HEK293T (cell line): ENCODE measurements at regions not wholly inside any gene's neighbourhood (a gene's known extent, or its start where the extent isn't known, plus 50 kb on each side); places are given as distances from the start of the nearest gene placed in this dataset.
"Not testable (repeated sequence)": the region's sequence is repeated elsewhere in the genome, so short reads cannot be mapped to it uniquely, and the experiment has no call there.

Experiments used
- CTCF ChIA-PET: fragments of 350-600 bp; formaldehyde crosslinking; extraction: SDS; loops from one replicate; lab custom pipeline; 2021; ENCODE audit warnings: antibody characterized with exemption, inconsistent platforms; lab: Yijun Ruan, JAX
- POLR2A ChIA-PET: fragments of 350-600 bp; formaldehyde crosslinking; extraction: SDS; loops from one replicate; lab custom pipeline; 2020; ENCODE audit warnings: antibody characterized with exemption, inconsistent platforms; lab: Yijun Ruan, JAX
- DNase-seq: peaks from one replicate; pipeline ENCODE4 v3.0.0; 2012; ENCODE audit warnings: mixed read lengths; ENCODE audit errors: extremely low spot score
- ARNT ChIP-seq: fragments of 450-650 bp; IDR thresholded peaks from 2 replicates; pipeline ENCODE4 v1.6.1; 2017; ENCODE audit warnings: mild to moderate bottlenecking
- BHLHE40 ChIP-seq: fragments of 450-650 bp; IDR thresholded peaks from 2 replicates; pipeline ENCODE4 v1.6.1; 2016; ENCODE audit warnings: mild to moderate bottlenecking, moderate library complexity, borderline replicate concordance
- CTBP1 ChIP-seq: fragments of 450-650 bp; IDR thresholded peaks from 2 replicates; pipeline ENCODE4 v1.6.1; 2016; ENCODE audit warnings: borderline replicate concordance
- ELF4 ChIP-seq: fragments of 450-650 bp; IDR thresholded peaks from 2 replicates; pipeline ENCODE4 v1.6.1; 2017; ENCODE audit warnings: antibody characterized with exemption
- FOXA1 ChIP-seq: fragments of 450-650 bp; IDR thresholded peaks from 2 replicates; pipeline ENCODE4 v1.6.1; 2016; ENCODE audit warnings: mild to moderate bottlenecking
- FOXK2 ChIP-seq: fragments of 450-650 bp; IDR thresholded peaks from 2 replicates; pipeline ENCODE4 v1.6.1; 2016; ENCODE audit warnings: mild to moderate bottlenecking
- FOXM1 ChIP-seq: fragments of 450-650 bp; IDR thresholded peaks from 2 replicates; pipeline ENCODE4 v1.6.1; 2017; ENCODE audit warnings: mild to moderate bottlenecking, borderline replicate concordance
- HDGF ChIP-seq: fragments of 450-650 bp; IDR thresholded peaks from 2 replicates; pipeline ENCODE4 v1.6.1; 2017; ENCODE audit warnings: antibody characterized with exemption, borderline replicate concordance
- L3MBTL2 ChIP-seq: fragments of 450-650 bp; conservative IDR thresholded peaks from 2 replicates; pipeline ENCODE4 v1.6.1; 2016; ENCODE audit warnings: mild to moderate bottlenecking
- LEF1 ChIP-seq: fragments of 450-650 bp; IDR thresholded peaks from 2 replicates; pipeline ENCODE4 v1.6.1; 2017; ENCODE audit warnings: mild to moderate bottlenecking, borderline replicate concordance
- NFRKB ChIP-seq: fragments of 450-650 bp; IDR thresholded peaks from 2 replicates; pipeline ENCODE4 v1.6.1; 2016; ENCODE audit warnings: mild to moderate bottlenecking, moderate library complexity
- PKNOX1 ChIP-seq: fragments of 450-650 bp; IDR thresholded peaks from 2 replicates; pipeline ENCODE4 v1.6.1; 2016
- SP1 ChIP-seq: fragments of 450-650 bp; IDR thresholded peaks from 2 replicates; pipeline ENCODE4 v1.6.1; 2017
- SUZ12 ChIP-seq: fragments of 450-650 bp; IDR thresholded peaks from 2 replicates; pipeline ENCODE4 v1.6.1; 2016; ENCODE audit warnings: mild to moderate bottlenecking
- TARDBP ChIP-seq: fragments of 450-650 bp; IDR thresholded peaks from 2 replicates; pipeline ENCODE4 v1.6.1; 2016
- ZNF384 ChIP-seq: fragments of 450-650 bp; IDR thresholded peaks from 2 replicates; pipeline ENCODE4 v1.6.1; 2016

- ChIA-PET CTCF (interaction anchor here (0.5 kb wide), 1 partner anchor 15 kb away, joined by 3 read pairs; no protein-coding TSS in a partner anchor), POLR2A (no interaction called here)
- DNase-seq: no peak
- TF ChIP-seq BHLHE40 (no peak), SUZ12 (no peak), FOXM1 (no peak), FOXA1 (no peak), L3MBTL2 (no peak), NFRKB (no peak), LEF1 (no peak), ARNT (no peak), HDGF (no peak), ZNF384 (no peak), CTBP1 (no peak), FOXK2 (no peak), PKNOX1 (no peak), TARDBP (no peak)
Measured at GRCh38 chr3:87756616-87757015, 302.2 kb downstream of the CGGBP1 start.

GRCh38 chr3:87755852-87756251, 303.0 kb downstream of the CGGBP1 start:
- DNase-seq: no peak
- POLR2A ChIA-PET: no interaction called here
- CTCF ChIA-PET: no interaction called here
- TF ChIP-seq SP1: no peak

GRCh38 chr3:87742250-87742649, 316.6 kb downstream of the CGGBP1 start:
- ChIA-PET POLR2A (no interaction called here), CTCF (no interaction called here)
- TF ChIP-seq PKNOX1: no peak
- DNase-seq: no peak

GRCh38 chr3:87740894-87741293, 317.9 kb downstream of the CGGBP1 start:
- CTCF ChIA-PET, DNase-seq, POLR2A ChIA-PET: not testable (repeated sequence)

GRCh38 chr3:87737817-87738216, 321.0 kb downstream of the CGGBP1 start:
- DNase-seq, POLR2A ChIA-PET, CTCF ChIA-PET: not testable (repeated sequence)

GRCh38 chr3:87733671-87734367, 325.0 kb downstream of the CGGBP1 start:
- no peak for TF ChIP-seq ELF4
- no peak for TF ChIP-seq NFRKB
- no peak for TF ChIP-seq TARDBP
- no peak for TF ChIP-seq BHLHE40
- no peak for TF ChIP-seq HDGF
- no peak for TF ChIP-seq FOXA1
- no peak for TF ChIP-seq LEF1
- no peak for TF ChIP-seq ARNT
- TF ChIP-seq FOXM1: no peak
- TF ChIP-seq ZNF384: no peak
- TF ChIP-seq FOXK2: no peak
- no peak for TF ChIP-seq PKNOX1
- no peak for TF ChIP-seq SP1
- TF ChIP-seq SUZ12: no peak
- TF ChIP-seq L3MBTL2: no peak
- no peak for TF ChIP-seq CTBP1
- CTCF ChIA-PET: no interaction called here
- POLR2A ChIA-PET: no interaction called here
- DNase-seq: no peak

GRCh38 chr3:87732294-87732693, 326.5 kb downstream of the CGGBP1 start:
- ChIA-PET CTCF (no interaction called here), POLR2A (no interaction called here)
- no peak for DNase-seq
- TF ChIP-seq PKNOX1: no peak
- TF ChIP-seq FOXK2: no peak
- TF ChIP-seq FOXA1: no peak
- TF ChIP-seq SP1: no peak
- TF ChIP-seq BHLHE40: no peak
- TF ChIP-seq CTBP1: no peak
- TF ChIP-seq TARDBP: no peak
- no peak for TF ChIP-seq ARNT
- TF ChIP-seq ZNF384: no peak
- no peak for TF ChIP-seq FOXM1
- no peak for TF ChIP-seq SUZ12
- no peak for TF ChIP-seq ELF4
- no peak for TF ChIP-seq NFRKB
- TF ChIP-seq L3MBTL2: no peak
- no peak for TF ChIP-seq LEF1
- no peak for TF ChIP-seq HDGF
